Lung microvascular endothelial cell (primary cell): ENCODE measurements at regions not wholly inside any gene's neighbourhood (a gene's known extent, or its start where the extent isn't known, plus 50 kb on each side); places are given as distances from the start of the nearest gene placed in this dataset.
A peak's percentile ranks its signal among the peaks of the same experiment; 100 is the strongest.

Source experiments
- DNase-seq, 2 donors: peaks; one replicate each; pipeline versions ENCODE4 v3.0.0 to v3.0.0-alpha.2; 2010; ENCODE audit warnings: low read depth in 2 of 2

GRCh38 chr6:127641905-127642304 is 64.9 kb downstream of the C6orf58 start:
- peak; percentile 37 to 55 for DNase-seq
